GM23248 (cell line): ENCODE measurements at regions not wholly inside any gene's neighbourhood (a gene's known extent, or its start where the extent isn't known, plus 50 kb on each side); places are given as distances from the start of the nearest gene placed in this dataset.

Experiments
- EZH2 ChIP-seq: fragments of 200-600 bp; sonication (generic); IDR thresholded peaks from 2 replicates; pipeline ENCODE4 v1.6.1; 2018; ENCODE audit warnings: antibody characterized with exemption, mild to moderate bottlenecking; ENCODE audit not compliant: insufficient read depth, poor library complexity, severe bottlenecking
- EZH2phosphoT487 ChIP-seq: fragments of 200-600 bp; sonication (generic); IDR thresholded peaks from 2 replicates; pipeline ENCODE4 v1.6.1; 2018; ENCODE audit warnings: antibody characterized with exemption, moderate library complexity, mild to moderate bottlenecking, low read depth; ENCODE audit not compliant: insufficient read depth

DNA sequence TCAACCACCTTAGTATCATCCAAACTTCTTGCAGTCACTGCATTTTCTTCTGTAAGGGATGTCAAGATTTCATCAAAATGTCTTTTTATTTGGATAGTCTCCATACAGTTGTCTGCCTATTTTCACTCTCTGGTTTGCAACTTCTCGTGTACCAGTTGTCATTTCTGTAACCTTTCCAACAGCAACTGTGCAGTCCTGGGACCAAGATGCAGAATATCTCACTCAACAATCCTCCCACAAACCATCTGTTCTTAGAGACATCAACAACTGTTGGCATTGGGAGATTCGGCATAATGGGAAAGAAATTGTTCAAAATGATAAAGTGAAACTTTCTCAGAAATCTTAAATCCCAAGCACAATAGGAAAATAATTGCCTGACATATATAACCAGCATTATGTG, 933.6 kb upstream of the SLC39A10 start:
- TF ChIP-seq EZH2phosphoT487 (no peak), EZH2 (no peak)
